GM21723 (cell line): ENCODE measurements at regions not wholly inside any gene's neighbourhood (a gene's known extent, or its start where the extent isn't known, plus 50 kb on each side); places are given as distances from the start of the nearest gene placed in this dataset.
"Not testable (repeated sequence)": the region's sequence is repeated elsewhere in the genome, so short reads cannot be mapped to it uniquely, and the experiment has no call there.

Experiments
- ATAC-seq: cut with Tn5 transposase; IDR thresholded peaks from one replicate; pipeline ENCODE4 v1.9.1; 2021; ENCODE audit warnings: mild to moderate bottlenecking, moderate library complexity; ENCODE audit not compliant: unreplicated experiment

- ATAC-seq, result no peak
Measured at GRCh38 chr2:52428224-52428623, 1339.4 kb upstream of the CHAC2 start.

- ATAC-seq, result no peak
Measured at GRCh38 chr2:52423655-52424054, 1343.9 kb upstream of the CHAC2 start.

GRCh38 chr2:52423111-52423510, 1344.5 kb upstream of the CHAC2 start:
- no peak for ATAC-seq

- ATAC-seq, result no peak
Measured at GRCh38 chr2:52416340-52416739, 1351.3 kb upstream of the CHAC2 start.

GRCh38 chr2:52414561-52415295, 1352.9 kb upstream of the CHAC2 start:
- ATAC-seq, result no peak

GRCh38 chr2:52409308-52410118, 1358.1 kb upstream of the CHAC2 start:
- ATAC-seq, result not testable (repeated sequence)

GRCh38 chr2:52405980-52406379, 1361.6 kb upstream of the CHAC2 start:
- ATAC-seq, result no peak

GRCh38 chr2:52404866-52405265, 1362.7 kb upstream of the CHAC2 start:
- ATAC-seq, result no peak

GRCh38 chr2:52404046-52404445, 1363.6 kb upstream of the CHAC2 start:
- ATAC-seq, result no peak

- no peak for ATAC-seq
Measured at GRCh38 chr2:52402128-52402527, 1365.5 kb upstream of the CHAC2 start.

- no peak for ATAC-seq
Measured at GRCh38 chr2:52396836-52397235, 1364.9 kb upstream of the NRXN1 start.

GRCh38 chr2:52395912-52396311, 1364.0 kb upstream of the NRXN1 start:
- ATAC-seq, result no peak

GRCh38 chr2:52391621-52392020, 1359.7 kb upstream of the NRXN1 start:
- no peak for ATAC-seq

- no peak for ATAC-seq
Measured at GRCh38 chr2:52390651-52391050, 1358.7 kb upstream of the NRXN1 start.

GRCh38 chr2:52387937-52388590, 1356.1 kb upstream of the NRXN1 start:
- ATAC-seq, result no peak

GRCh38 chr2:52386433-52387030, 1354.6 kb upstream of the NRXN1 start:
- ATAC-seq, result no peak

GRCh38 chr2:52383541-52383940, 1351.6 kb upstream of the NRXN1 start:
- ATAC-seq, result no peak

- ATAC-seq, result no peak
Measured at GRCh38 chr2:52369178-52369577, 1337.2 kb upstream of the NRXN1 start.

GRCh38 chr2:52368141-52368540, 1336.2 kb upstream of the NRXN1 start:
- no peak for ATAC-seq

- no peak for ATAC-seq
Measured at GRCh38 chr2:52365946-52366345, 1334.0 kb upstream of the NRXN1 start.

GRCh38 chr2:52356556-52356955, 1324.6 kb upstream of the NRXN1 start:
- ATAC-seq, result no peak
